AG04450 (cell line): ENCODE measurements at regions not wholly inside any gene's neighbourhood (a gene's known extent, or its start where the extent isn't known, plus 50 kb on each side); places are given as distances from the start of the nearest gene placed in this dataset.

ENCODE experiments used
- CTCF ChIA-PET: fragments of 300-600, 350-600 bp; formaldehyde crosslinking; extraction: SDS; loops from one replicate; lab custom pipeline; 2022; ENCODE audit warnings: antibody characterized with exemption, inconsistent platforms; lab: Charles Lee
- POLR2A ChIA-PET: fragments of 350-600 bp; formaldehyde crosslinking; extraction: SDS; loops from one replicate; lab custom pipeline; 2021; ENCODE audit warnings: antibody characterized with exemption, inconsistent platforms; lab: Yijun Ruan, JAX
- DNase-seq: peaks from one replicate; pipeline ENCODE4 v3.0.0-alpha.2; 2011; ENCODE audit warnings: low read depth, low spot score
- H3K27ac ChIP-seq: one replicate; pipeline ENCODE4 v1.5.1; 2012; ENCODE audit warnings: low read depth, low read length, control low read depth
- H3K27me3 ChIP-seq: one replicate; pipeline ENCODE4 v1.6.0; 2012; ENCODE audit warnings: low read length; ENCODE audit not compliant: control insufficient read depth, insufficient read depth
- H3K4me3 ChIP-seq: 2 replicates; pipeline ENCODE4 v1.5.1; 2011; ENCODE audit warnings: mild to moderate bottlenecking, low read depth, low read length, control low read depth
- H3K9me3 ChIP-seq: 2 replicates; pipeline ENCODE4 v1.5.1; 2012; ENCODE audit warnings: low read length; ENCODE audit not compliant: control insufficient read depth, insufficient read depth
- TF ChIP-seq, protein P1 (sequence below): IDR thresholded peaks from 2 replicates; pipeline ENCODE4 v1.5.1; 2011; ENCODE audit warnings: low read depth, low read length, control low read depth, inconsistent platforms

DNA sequence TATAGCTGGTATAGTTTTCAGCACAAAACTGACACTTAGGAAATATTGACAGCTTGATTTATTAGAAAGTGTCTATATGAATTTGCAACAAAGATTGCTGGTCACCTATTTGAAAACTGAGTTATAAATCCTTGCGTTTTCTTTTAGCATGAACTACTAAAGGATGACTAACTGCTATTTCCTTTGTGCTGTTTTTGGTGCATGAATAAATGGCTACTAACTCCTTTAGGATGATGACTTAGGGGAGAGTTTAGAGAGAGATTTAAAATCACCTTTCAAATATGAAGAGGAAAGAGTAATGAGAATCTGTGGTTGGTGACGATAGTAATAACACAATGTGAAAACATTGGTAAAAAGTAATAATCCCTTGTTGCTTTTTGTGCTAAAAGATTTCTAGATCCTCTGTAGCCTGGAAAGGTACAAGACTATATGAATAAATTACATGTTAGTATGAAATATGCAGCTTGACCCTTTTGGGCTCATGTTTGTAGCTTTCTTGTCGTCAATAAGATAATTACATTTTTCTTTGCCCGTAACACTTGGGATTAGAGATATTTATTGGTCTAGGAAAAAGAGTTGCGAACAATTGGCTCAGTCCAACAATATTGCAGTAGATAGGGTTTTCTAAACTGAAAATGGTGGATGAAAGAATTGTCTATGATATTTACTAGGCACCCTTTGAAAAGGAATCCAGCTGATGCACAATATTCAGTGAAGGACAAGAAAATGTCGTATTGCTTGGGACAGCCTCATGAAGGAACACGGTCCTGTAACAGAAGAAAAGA, 453.0 kb downstream of the ADAMTS20 start:
- Histone ChIP-seq H3K4me3 (no peak overlapping the region), H3K9me3 (no peaks in the 10 kb centered on the region), H3K27me3 (no peaks in the 10 kb centered on the region), H3K27ac (no peak overlapping the region)
- DNase-seq = no peak
- ChIA-PET POLR2A (no interaction called here), CTCF (interaction anchor here (0.6 to 1.2 kb wide), 3 partner anchors 18 to 238 kb away, joined by 3 read pairs; no protein-coding TSS in a partner anchor)
- TF ChIP-seq, protein P1, sequence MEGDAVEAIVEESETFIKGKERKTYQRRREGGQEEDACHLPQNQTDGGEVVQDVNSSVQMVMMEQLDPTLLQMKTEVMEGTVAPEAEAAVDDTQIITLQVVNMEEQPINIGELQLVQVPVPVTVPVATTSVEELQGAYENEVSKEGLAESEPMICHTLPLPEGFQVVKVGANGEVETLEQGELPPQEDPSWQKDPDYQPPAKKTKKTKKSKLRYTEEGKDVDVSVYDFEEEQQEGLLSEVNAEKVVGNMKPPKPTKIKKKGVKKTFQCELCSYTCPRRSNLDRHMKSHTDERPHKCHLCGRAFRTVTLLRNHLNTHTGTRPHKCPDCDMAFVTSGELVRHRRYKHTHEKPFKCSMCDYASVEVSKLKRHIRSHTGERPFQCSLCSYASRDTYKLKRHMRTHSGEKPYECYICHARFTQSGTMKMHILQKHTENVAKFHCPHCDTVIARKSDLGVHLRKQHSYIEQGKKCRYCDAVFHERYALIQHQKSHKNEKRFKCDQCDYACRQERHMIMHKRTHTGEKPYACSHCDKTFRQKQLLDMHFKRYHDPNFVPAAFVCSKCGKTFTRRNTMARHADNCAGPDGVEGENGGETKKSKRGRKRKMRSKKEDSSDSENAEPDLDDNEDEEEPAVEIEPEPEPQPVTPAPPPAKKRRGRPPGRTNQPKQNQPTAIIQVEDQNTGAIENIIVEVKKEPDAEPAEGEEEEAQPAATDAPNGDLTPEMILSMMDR = no peak

DNA sequence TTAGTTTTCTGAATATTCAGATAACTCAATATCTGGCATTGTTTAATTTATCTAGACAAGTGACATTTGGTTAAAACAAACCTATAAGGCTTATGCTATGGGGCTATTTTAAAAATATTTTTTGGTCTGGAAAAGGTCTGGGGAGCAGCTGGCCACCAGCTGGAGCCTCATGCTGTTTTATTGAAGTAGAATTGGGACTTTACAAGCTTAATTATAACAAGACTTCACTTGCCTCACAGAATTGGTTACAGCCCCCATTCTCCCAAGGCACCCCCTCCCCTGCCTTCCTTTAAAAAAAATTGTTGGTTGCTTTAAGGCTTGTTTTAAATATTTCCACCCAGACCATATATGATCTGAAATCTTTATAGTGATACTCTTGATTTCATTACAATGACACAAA, 453.9 kb downstream of the ADAMTS20 start:
- TF ChIP-seq, protein P1 = no peak
- POLR2A ChIA-PET = no interaction called here
- H3K4me3 ChIP-seq = no peak overlapping the region
- H3K27ac ChIP-seq = no peak overlapping the region
- no peaks in the 10 kb centered on the region for H3K27me3 ChIP-seq
- DNase-seq = no peak
- H3K9me3 ChIP-seq = no peaks in the 10 kb centered on the region
- CTCF ChIA-PET = interaction anchor here (1.2 kb wide), 2 partner anchors 17 to 239 kb away, joined by 3 read pairs; no protein-coding TSS in a partner anchor

GRCh38 chr12:43097471-43097870, 454.5 kb downstream of the ADAMTS20 start:
- ChIA-PET CTCF (interaction anchor here (1.2 kb wide), 1 partner anchor 239 kb away, joined by 3 read pairs; no protein-coding TSS in a partner anchor), POLR2A (interaction anchor here (0.6 kb wide), 1 partner anchor 534 kb away, joined by 3 read pairs; no protein-coding TSS in a partner anchor)
- TF ChIP-seq, protein P1 = no peak

GRCh38 chr12:43095669-43096280, 456.2 kb downstream of the ADAMTS20 start:
- H3K4me3 ChIP-seq = no peak overlapping the region
- POLR2A ChIA-PET = no interaction called here
- TF ChIP-seq, protein P1 = no peak
- CTCF ChIA-PET = no interaction called here
- no peak for DNase-seq
- H3K9me3 ChIP-seq = no peaks in the 10 kb centered on the region
- no peaks in the 10 kb centered on the region for H3K27me3 ChIP-seq
- H3K27ac ChIP-seq = no peak overlapping the region

More at GRCh38 chr12:43097471-43097870, 454.5 kb downstream of the ADAMTS20 start:
- H3K9me3 ChIP-seq = no peaks in the 10 kb centered on the region
- H3K4me3 ChIP-seq = no peak overlapping the region
- no peak for DNase-seq
- H3K27ac ChIP-seq = no peak overlapping the region
- no peaks in the 10 kb centered on the region for H3K27me3 ChIP-seq
